Erythroblast (primary cell): ENCODE measurements at regions not wholly inside any gene's neighbourhood (a gene's known extent, or its start where the extent isn't known, plus 50 kb on each side); places are given as distances from the start of the nearest gene placed in this dataset.

Source experiments
- GATA1 ChIP-seq: IDR thresholded peaks from 2 replicates; pipeline ENCODE4 v1.6.1; 2011; ENCODE audit warnings: low read depth, mild to moderate bottlenecking, control low read depth, low read length, moderate library complexity
- POLR2A ChIP-seq: IDR thresholded peaks from 2 replicates; pipeline ENCODE4 v1.6.1; 2011; ENCODE audit warnings: mild to moderate bottlenecking, low read length

DNA sequence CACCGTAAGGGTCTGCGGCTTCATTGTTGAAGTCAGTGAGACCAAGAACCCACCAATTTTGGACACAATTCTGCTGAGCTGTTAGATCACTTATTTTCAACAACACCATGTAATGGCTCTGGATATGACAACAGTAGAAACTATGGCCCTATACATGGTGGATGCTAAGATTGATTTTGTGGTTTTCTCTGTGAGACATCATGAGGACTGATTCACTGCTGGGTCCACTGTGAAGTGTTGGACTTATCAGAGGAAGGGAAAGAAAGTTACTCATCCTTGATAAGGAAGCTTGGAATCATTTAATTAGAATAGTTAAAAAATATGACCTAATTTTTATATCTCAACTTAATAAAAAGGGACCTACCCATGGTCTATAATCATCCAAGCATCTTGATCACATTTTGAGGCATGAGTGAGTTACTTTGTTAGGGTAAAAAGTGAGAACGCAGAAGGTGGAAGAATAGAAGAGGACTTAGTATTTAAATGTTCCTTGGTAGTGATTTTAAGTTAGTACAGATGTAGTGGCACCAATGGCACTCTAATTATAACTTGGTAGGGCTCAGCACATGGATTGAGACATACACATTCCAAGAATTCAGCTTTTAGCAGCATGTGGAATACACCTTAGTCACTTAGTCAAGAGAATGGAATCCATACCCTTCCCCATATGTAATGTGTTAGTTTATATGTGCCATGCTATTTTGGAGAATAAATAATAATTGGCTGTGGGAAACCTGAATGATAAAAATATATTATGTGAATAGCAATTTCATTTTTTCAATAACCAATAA lies 123.5 kb upstream of the CD180 start:
- TF ChIP-seq POLR2A = no peak
- TF ChIP-seq GATA1 = no peak
